DMS153 treated with DMSO at 0.1 percent for 48 hours (cell line): ENCODE measurements at regions not wholly inside any gene's neighbourhood (a gene's known extent, or its start where the extent isn't known, plus 50 kb on each side); places are given as distances from the start of the nearest gene placed in this dataset.

Source experiments
- DNase-seq: peaks from one replicate; lab custom pipeline; 2025; ENCODE audit not compliant: unreplicated experiment; lab: John Stamatoyannopoulos, UW

DNA sequence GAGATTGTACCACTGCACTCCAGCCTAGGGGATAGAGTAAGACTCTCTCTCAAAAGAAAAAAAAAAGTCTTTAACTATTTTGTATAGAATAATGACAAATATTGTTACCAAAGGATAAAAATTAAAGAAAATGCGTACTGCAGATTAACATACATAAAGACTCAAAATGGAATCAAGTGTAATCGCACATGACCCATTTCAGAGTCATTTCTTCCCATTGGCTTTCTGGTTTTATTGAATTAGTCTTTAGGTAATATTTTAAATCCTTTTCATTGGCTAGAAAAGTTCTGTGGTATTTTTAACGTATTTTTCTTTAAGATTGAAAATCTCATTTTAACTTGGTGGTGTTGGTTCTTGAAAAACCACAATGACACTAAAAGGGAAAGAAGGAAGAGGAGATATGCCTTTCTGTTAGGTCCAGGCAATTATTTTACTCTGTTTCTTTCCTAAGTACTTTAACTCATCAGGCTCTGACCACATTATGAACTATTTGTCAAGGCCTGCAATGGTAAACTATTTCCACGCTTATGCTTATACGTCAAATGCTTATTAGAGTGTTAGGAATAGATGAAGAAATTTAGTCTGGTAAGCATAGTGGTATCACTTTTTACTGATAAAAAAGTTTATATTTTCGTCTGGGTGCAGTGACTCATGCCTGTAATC, 52.3 kb downstream of the PLEKHG1 start:
- no peak for DNase-seq

GRCh38 chr6:150652848-150653613, 53.3 kb downstream of the PLEKHG1 start:
- no peak for DNase-seq

GRCh38 chr6:150654608-150655007, 54.9 kb downstream of the PLEKHG1 start:
- no peak for DNase-seq

GRCh38 chr6:150656156-150656555, 56.5 kb downstream of the PLEKHG1 start:
- no peak for DNase-seq

GRCh38 chr6:150658421-150658820, 58.7 kb downstream of the PLEKHG1 start:
- no peak for DNase-seq

GRCh38 chr6:150659046-150659763, 59.5 kb downstream of the PLEKHG1 start:
- DNase-seq: peak; percentile 42

GRCh38 chr6:150661216-150662007, 61.7 kb downstream of the PLEKHG1 start:
- DNase-seq: no peak

- no peak for DNase-seq
These were observed 63.1 kb downstream of the PLEKHG1 start for GRCh38 chr6:150662814-150663213.

DNA sequence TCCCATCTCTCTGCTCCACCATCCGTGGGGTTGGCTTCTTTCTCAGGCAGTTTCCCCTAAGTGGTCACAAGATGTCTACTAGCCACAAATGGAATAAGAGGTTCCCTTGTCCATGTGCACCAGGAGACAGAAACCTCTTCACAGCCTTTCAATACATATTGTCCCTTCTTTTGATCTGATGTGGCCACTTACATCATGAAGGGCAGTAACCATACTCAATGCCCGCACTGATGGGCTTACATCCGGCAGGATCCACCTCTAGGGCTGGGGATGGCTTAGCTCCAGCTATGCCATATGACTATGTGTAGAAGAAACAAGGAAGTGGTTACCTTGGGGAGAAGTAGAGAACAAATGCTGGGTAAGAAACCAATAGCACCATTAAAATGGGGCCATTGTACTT, 64.4 kb downstream of the PLEKHG1 start:
- DNase-seq: no peak

DNA sequence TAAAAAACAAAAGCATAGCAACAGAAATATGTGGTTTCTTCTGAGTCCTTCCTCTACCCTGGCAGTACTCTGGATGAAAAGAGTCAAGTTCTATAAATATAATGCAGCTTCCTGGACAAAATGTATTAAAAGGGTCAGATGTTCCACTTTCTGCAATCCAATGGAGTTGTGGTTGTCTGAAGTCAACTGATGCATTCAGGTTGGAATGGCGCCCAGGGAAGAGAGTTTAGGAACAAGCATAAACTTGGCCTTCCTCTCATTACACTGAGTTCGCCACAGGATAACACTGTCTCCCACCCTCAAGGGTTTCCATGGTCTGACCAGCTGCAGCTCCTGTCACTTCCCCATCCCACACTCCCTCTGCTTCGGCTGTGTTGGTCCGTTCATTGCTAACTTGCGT, 66.4 kb downstream of the PLEKHG1 start:
- DNase-seq: no peak

- DNase-seq: no peak
These were observed 67.7 kb downstream of the PLEKHG1 start for GRCh38 chr6:150667359-150667758.

- DNase-seq: peak; percentile 50
These were observed 68.5 kb downstream of the PLEKHG1 start for GRCh38 chr6:150667977-150668716.

GRCh38 chr6:150668900-150669302, 69.2 kb downstream of the PLEKHG1 start:
- no peak for DNase-seq

DNA sequence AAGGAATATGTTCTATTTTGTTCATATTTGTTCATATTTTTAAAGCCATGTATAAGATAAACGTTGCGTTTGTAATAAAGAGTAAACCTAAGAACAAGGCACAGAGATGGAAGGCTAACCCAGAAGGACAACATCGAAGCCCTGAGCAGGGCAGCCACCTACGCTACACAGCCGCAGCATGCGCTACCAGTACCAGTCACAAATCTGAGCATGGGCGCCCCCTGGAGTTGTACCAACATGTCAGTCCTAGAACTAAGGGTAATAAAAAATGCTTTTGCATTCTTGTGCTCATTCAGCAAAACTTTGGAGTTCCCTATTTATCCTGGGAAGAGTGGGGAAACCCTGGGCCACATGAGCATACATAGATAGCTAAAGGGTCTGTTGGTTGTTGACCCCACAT, 70.6 kb downstream of the PLEKHG1 start:
- DNase-seq: no peak

GRCh38 chr6:150672800-150673199, 73.1 kb downstream of the PLEKHG1 start:
- DNase-seq: no peak

- DNase-seq: no peak
These were observed 74.1 kb downstream of the PLEKHG1 start for GRCh38 chr6:150673720-150674346.

GRCh38 chr6:150676344-150676743, 76.7 kb downstream of the PLEKHG1 start:
- DNase-seq: no peak

DNA sequence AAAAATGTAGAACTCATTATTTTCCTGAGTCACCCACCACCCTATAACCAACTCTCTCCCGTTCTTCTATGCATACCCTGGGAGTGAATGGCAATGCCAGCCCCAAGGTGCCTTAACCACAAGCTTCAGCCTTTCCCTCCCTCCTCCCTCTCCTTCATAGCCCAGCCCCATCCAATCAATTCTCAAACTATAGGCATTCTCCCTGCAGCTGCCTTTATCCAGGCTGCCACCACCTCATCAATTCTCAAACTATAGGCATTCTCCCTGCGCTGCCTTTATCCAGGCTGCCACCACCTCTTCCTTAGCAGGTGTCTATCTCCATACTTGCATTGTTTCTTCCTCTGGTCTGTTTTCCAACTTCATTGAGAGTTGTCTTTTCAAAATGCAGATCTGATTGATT, 77.1 kb downstream of the PLEKHG1 start:
- no peak for DNase-seq

DNA sequence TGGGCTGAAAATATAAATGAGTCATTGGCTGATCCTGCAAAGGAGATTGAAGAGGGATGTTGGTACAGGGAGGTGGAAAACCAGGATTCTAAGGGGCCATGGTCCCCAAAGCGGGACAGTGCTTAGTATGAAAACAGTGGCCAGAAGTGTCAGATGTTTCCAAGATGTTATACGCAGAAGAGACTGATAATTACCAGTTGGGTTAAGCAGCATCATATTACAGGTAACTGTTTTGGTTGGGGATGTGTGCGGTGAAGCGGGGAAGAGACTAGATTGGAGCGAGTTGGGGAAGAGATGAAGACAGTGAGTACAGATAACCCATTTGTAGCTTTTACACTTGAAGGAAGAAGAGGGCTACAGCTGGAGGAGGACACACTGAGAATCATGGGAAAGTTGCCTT, 80.8 kb downstream of the PLEKHG1 start:
- DNase-seq: no peak
